T-cell (primary cell): ENCODE measurements at regions not wholly inside any gene's neighbourhood (a gene's known extent, or its start where the extent isn't known, plus 50 kb on each side); places are given as distances from the start of the nearest gene placed in this dataset.
"Not testable (repeated sequence)": the region's sequence is repeated elsewhere in the genome, so short reads cannot be mapped to it uniquely, and the experiment has no call there.

Experiments
- ATAC-seq, 4 experiments: fragments of 200-7000 bp in 3 of 4; fragments of 150-1000 bp in 1 of 4; cut with Tn5 transposase; replicated peaks in 1 of 4; 1 replicate in 3 of 4; 2 replicates in 1 of 4; pipeline ENCODE4 v1.10.0; 2021; ENCODE audit warnings: moderate library complexity in 3 of 4, mild to moderate bottlenecking in 2 of 4, moderate number of reproducible peaks in 1 of 4
- CTCF ChIA-PET, 2 donors: fragments of 300-600 bp; sonication (Branson Sonifier 250); formaldehyde crosslinking; loops; one replicate each; lab custom pipeline; 2022; ENCODE audit warnings: antibody characterized with exemption in 2 of 2; lab: Charles Lee
- POLR2A ChIA-PET, 2 donors: fragments of 300-600 bp; sonication (Branson Sonifier 250); formaldehyde crosslinking; loops; one replicate each; lab custom pipeline; 2022; ENCODE audit warnings: antibody characterized with exemption in 2 of 2; lab: Charles Lee
- DNase-seq, 35 experiments: peaks; one replicate each; pipeline versions ENCODE4 v3.0.0 to v3.0.0-alpha.2; 2013 to 2023
- H3K27ac ChIP-seq: one replicate; pipeline ENCODE4 v1.5.1; 2013; ENCODE audit warnings: low read length
- H3K27me3 ChIP-seq, 2 experiments: replicated peaks in 1 of 2; 1 replicate in 1 of 2; 2 replicates in 1 of 2; pipeline versions ENCODE4 v1.6.1 to v1.7.0; 2013; ENCODE audit warnings: low read length in 1 of 2, mixed read lengths in 1 of 2; ENCODE audit not compliant: control insufficient read depth in 2 of 2, insufficient read depth in 2 of 2; ENCODE audit errors: extremely low read depth in 1 of 2
- H3K36me3 ChIP-seq, 2 donors: 1 replicate in 1 of 2; 2 replicates in 1 of 2; pipeline versions ENCODE4 v1.6.1 to v1.7.0; 2013; ENCODE audit warnings: low read length in 1 of 2; ENCODE audit not compliant: control insufficient read depth in 2 of 2, insufficient read depth in 1 of 2; ENCODE audit errors: extremely low read depth in 1 of 2
- H3K4me1 ChIP-seq, 2 experiments: 1 replicate in 1 of 2; 2 replicates in 1 of 2; pipeline versions ENCODE4 v1.6.1 to v1.7.0; 2013; ENCODE audit warnings: low read length in 2 of 2, mixed read lengths in 1 of 2; ENCODE audit not compliant: insufficient read depth in 2 of 2, control insufficient read depth in 1 of 2; ENCODE audit errors: extremely low read depth in 1 of 2
- H3K4me3 ChIP-seq, 2 donors: 1 replicate in 1 of 2; 2 replicates in 1 of 2; pipeline versions ENCODE4 v1.5.1 to v1.7.0; 2013; ENCODE audit warnings: mild to moderate bottlenecking in 2 of 2, low read length in 1 of 2, moderate library complexity in 1 of 2; ENCODE audit not compliant: control insufficient read depth in 1 of 2; ENCODE audit errors: extremely low read depth in 1 of 2
- H3K9me3 ChIP-seq: 2 replicates; pipeline ENCODE4 v1.7.0; 2013
- H3K27ac Mint-ChIP-seq, 2 donors: one replicate each; pipeline ENCODE4 v1.8.0; 2020 to 2021; ENCODE audit warnings: mild to moderate bottlenecking in 2 of 2, mixed read lengths in 2 of 2
- H3K27me3 Mint-ChIP-seq, 2 donors: one replicate each; pipeline ENCODE4 v1.8.0; 2021 to 2022; ENCODE audit warnings: mixed read lengths in 2 of 2
- H3K36me3 Mint-ChIP-seq: one replicate; pipeline ENCODE4 v1.8.0; 2021; ENCODE audit warnings: mixed read lengths
- H3K4me1 Mint-ChIP-seq, 3 donors: one replicate each; pipeline ENCODE4 v1.8.0; 2020 to 2022; ENCODE audit warnings: mixed read lengths in 3 of 3, mild to moderate bottlenecking in 1 of 3
- H3K4me3 Mint-ChIP-seq, 3 donors: one replicate each; pipeline ENCODE4 v1.8.0; 2020 to 2022; ENCODE audit warnings: mild to moderate bottlenecking in 3 of 3, mixed read lengths in 3 of 3, moderate library complexity in 3 of 3
- H3K9me3 Mint-ChIP-seq, 3 donors: one replicate each; pipeline ENCODE4 v1.8.0; 2020 to 2022; ENCODE audit warnings: mixed read lengths in 3 of 3
- WGBS: methylation state at CpG from one replicate; pipeline ENCODE4 v1.1.5; 2013; ENCODE audit warnings: missing lambda C conversion rate; ENCODE audit not compliant: insufficient coverage; 5-methylcytosine and 5-hydroxymethylcytosine counted together

DNA sequence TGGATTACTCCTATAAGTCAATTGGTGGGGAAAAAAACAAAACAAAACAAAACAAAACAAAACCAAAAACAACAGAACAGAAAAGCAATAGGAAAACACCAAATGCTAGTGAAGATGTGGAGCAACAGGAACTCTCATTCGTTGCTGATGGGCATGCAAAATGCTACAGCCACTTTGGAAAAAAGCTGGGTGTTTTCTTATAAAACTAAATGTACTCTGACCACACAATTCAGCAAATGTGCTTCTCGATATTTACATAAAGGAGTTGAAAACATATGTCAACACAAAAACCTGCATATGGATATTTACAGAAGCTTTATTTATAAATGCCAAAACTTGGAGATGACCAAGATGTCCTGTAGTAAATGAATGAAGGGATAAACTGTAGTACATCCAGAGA, 703.6 kb upstream of the FAM241A start:
- no peaks in the 10 kb centered on the region for H3K4me1 Mint-ChIP-seq
- H3K27ac ChIP-seq, result no peak overlapping the region
- no peaks in the 10 kb centered on the region for H3K27me3 ChIP-seq
- no peaks in the 10 kb centered on the region for H3K27me3 Mint-ChIP-seq
- no peaks in the 10 kb centered on the region for H3K4me1 ChIP-seq
- no peak overlapping the region for H3K27ac Mint-ChIP-seq
- DNase-seq (no peak), ATAC-seq (no peak)
- no peaks in the 10 kb centered on the region for H3K36me3 ChIP-seq
- no CpG with 5 or more reads among the region's 2 CpGs for WGBS
- peaks cover 4 to 10% (median 5%) of the 10 kb centered on the region in 3 donors for H3K9me3 Mint-ChIP-seq
- CTCF ChIA-PET, result no interaction called here
- no peak overlapping the region for H3K4me3 Mint-ChIP-seq
- H3K36me3 Mint-ChIP-seq, result no peaks in the 10 kb centered on the region
- no peaks in the 10 kb centered on the region for H3K9me3 ChIP-seq
- no peak overlapping the region for H3K4me3 ChIP-seq
- POLR2A ChIA-PET, result no interaction called here

DNA sequence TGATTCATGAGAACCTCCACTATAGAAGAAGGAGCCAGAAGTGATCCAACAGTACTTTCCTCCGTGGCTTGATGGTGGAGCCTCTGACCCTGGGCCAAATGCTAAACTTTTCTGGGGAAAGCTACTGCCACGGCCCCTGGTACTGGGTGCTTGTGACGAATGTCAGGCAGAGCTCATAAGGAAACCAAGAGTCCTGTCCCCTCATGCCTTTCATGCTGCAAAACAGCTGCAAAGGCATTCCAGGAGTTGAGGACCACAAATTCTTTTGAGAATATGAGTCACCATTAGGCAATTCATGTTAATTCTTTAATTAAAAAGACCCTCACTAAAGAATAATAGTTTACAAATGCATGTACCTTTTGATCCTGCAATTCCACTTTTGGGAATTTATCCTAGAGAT, 700.4 kb upstream of the FAM241A start:
- H3K36me3 ChIP-seq, H3K9me3 ChIP-seq, H3K36me3 Mint-ChIP-seq, DNase-seq, H3K4me3 ChIP-seq, H3K27me3 Mint-ChIP-seq, POLR2A ChIA-PET, H3K27ac ChIP-seq, H3K4me1 ChIP-seq, ATAC-seq, H3K4me1 Mint-ChIP-seq, H3K4me3 Mint-ChIP-seq, H3K27me3 ChIP-seq, H3K27ac Mint-ChIP-seq: not testable (repeated sequence)
- CTCF ChIA-PET, result interaction anchor here in 1 of 2 donors (0.6 kb wide), 1 partner anchor 37 kb away, joined by 7 read pairs; no protein-coding TSS in a partner anchor
- H3K9me3 Mint-ChIP-seq, result peaks cover 4 to 12% (median 7%) of the 10 kb centered on the region in 3 donors
- no CpG with 5 or more reads among the region's 3 CpGs for WGBS

DNA sequence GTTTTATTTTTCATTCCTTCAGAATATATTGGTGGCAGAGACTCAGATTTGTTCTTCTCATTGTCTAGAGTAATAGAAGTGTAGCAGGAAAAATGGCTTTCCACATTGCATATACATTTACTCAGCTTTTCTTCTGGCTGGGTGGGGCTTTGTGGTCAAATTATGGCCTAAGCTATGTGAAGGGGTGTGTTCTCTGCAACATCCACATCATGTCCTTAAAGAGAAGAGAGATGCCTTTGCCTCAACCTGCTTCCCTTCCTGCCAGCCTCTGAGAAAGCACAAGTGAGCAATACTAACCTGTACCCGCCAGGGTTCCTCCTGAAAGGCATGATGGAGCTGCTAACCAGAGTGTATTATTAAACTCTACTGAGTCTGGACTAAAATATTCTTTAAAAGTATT, 695.6 kb upstream of the FAM241A start:
- POLR2A ChIA-PET, result no interaction called here
- Histone ChIP-seq H3K27me3 (no peaks in the 10 kb centered on the region), H3K36me3 (no peaks in the 10 kb centered on the region), H3K9me3 (no peaks in the 10 kb centered on the region), H3K27ac (no peak overlapping the region), H3K4me1 (no peaks in the 10 kb centered on the region), H3K4me3 (no peak overlapping the region)
- Mint-ChIP-seq H3K4me1 (no peaks in the 10 kb centered on the region), H3K27ac (no peak overlapping the region), H3K4me3 (no peak overlapping the region), H3K9me3 (peaks cover 0 to 12% (median 6%) of the 10 kb centered on the region in 3 donors), H3K36me3 (no peaks in the 10 kb centered on the region), H3K27me3 (no peaks in the 10 kb centered on the region)
- ATAC-seq (no peak), DNase-seq (no peak)
- CTCF ChIA-PET, result no interaction called here
- WGBS, result no CpG with 5 or more reads among the region's 1 CpG

DNA sequence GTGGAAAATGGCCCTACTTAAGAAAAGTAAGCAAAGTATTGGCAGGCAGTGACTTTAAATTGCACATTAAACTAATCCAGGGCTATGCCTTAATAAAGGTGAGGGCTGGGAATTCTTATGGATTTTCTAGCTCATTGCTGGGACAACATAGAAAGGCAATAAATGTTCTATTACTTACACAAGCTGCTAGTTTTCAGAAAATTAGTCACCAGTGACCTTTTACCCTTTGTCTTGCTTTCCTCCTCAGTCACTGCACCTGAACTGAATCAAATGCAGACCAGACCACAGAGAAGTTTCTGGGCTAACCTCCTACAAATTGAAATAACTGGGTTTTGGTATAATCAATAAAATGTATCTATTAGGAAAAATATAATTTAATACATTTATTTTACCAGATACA, 694.4 kb upstream of the FAM241A start:
- H3K9me3 ChIP-seq, result no peaks in the 10 kb centered on the region
- ChIA-PET CTCF (no interaction called here), POLR2A (no interaction called here)
- Mint-ChIP-seq H3K27me3 (no peaks in the 10 kb centered on the region), H3K36me3 (no peaks in the 10 kb centered on the region), H3K27ac (no peak overlapping the region), H3K4me3 (no peak overlapping the region), H3K9me3 (peaks cover 0 to 9% (median 6%) of the 10 kb centered on the region in 3 donors), H3K4me1 (no peaks in the 10 kb centered on the region)
- H3K27me3 ChIP-seq, result no peaks in the 10 kb centered on the region
- H3K27ac ChIP-seq, result no peak overlapping the region
- ATAC-seq (no peak), DNase-seq (no peak)
- H3K4me1 ChIP-seq, result no peaks in the 10 kb centered on the region
- no peak overlapping the region for H3K4me3 ChIP-seq
- H3K36me3 ChIP-seq, result no peaks in the 10 kb centered on the region

DNA sequence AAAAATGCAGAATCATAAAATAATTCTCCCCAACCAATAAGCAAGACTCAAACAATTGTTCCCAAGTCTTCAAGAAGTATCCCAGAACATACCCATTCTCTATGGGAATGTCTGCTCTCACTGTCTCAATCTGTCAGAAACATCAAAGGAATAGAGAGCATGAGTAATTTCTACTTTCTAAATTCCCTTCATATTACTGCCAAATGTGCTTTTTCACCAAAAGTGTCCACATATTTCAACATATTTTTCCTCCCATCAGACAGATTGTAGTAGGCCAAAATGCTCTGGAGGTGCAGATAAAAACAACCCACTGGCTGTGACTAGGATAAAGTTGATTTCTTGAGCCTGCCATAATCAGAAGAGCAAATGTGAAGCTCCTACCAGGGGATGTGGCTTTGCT, 692.0 kb upstream of the FAM241A start:
- H3K36me3 ChIP-seq, result no peaks in the 10 kb centered on the region
- H3K9me3 Mint-ChIP-seq, result peaks cover 0 to 6% (median 5%) of the 10 kb centered on the region in 3 donors
- H3K4me3 ChIP-seq, result no peak overlapping the region
- no peak overlapping the region for H3K27ac Mint-ChIP-seq
- H3K4me3 Mint-ChIP-seq, result no peak overlapping the region
- DNase-seq (no peak), ATAC-seq (no peak)
- CTCF ChIA-PET, result no interaction called here
- no peak overlapping the region for H3K27ac ChIP-seq
- no peaks in the 10 kb centered on the region for H3K27me3 ChIP-seq
- H3K27me3 Mint-ChIP-seq, result no peaks in the 10 kb centered on the region
- POLR2A ChIA-PET, result no interaction called here
- H3K4me1 ChIP-seq, result no peaks in the 10 kb centered on the region
- H3K9me3 ChIP-seq, result no peaks in the 10 kb centered on the region
- no peaks in the 10 kb centered on the region for H3K4me1 Mint-ChIP-seq
- no peaks in the 10 kb centered on the region for H3K36me3 Mint-ChIP-seq

DNA sequence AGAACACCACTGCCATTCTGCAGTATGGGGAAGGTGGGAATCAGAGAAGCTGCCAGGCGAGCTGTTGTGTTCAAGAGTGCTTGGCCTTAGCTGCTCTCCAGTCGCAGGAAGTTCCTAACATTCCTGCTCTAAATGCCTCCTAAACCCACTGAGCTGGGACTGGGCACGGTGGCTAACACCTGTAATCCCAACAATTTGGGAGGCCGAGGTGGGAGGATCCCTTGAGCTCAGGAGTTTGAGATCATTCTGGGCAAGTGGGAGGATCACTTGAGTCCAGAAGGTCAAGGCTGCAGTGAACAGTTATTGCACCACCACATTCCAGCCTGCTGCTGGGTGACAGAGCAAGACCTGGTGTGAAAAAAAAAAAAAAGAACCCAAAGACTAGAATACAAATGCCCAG, 690.3 kb upstream of the FAM241A start:
- Mint-ChIP-seq H3K36me3 (no peaks in the 10 kb centered on the region), H3K4me1 (no peaks in the 10 kb centered on the region), H3K9me3 (peaks cover 0 to 6% (median 5%) of the 10 kb centered on the region in 3 donors), H3K27ac (no peak overlapping the region), H3K27me3 (no peaks in the 10 kb centered on the region), H3K4me3 (no peak overlapping the region)
- no peaks in the 10 kb centered on the region for H3K36me3 ChIP-seq
- no CpG with 5 or more reads among the region's 4 CpGs for WGBS
- ATAC-seq (no peak), DNase-seq (no peak)
- no peaks in the 10 kb centered on the region for H3K27me3 ChIP-seq
- no peak overlapping the region for H3K4me3 ChIP-seq
- no peak overlapping the region for H3K27ac ChIP-seq
- ChIA-PET CTCF (interaction anchor here in 1 of 2 donors (0.6 kb wide), 1 partner anchor 290 kb away, joined by 3 read pairs; no protein-coding TSS in a partner anchor), POLR2A (no interaction called here)
- H3K9me3 ChIP-seq, result no peaks in the 10 kb centered on the region
- no peaks in the 10 kb centered on the region for H3K4me1 ChIP-seq
